C4-2B (cell line): ENCODE measurements at regions not wholly inside any gene's neighbourhood (a gene's known extent, or its start where the extent isn't known, plus 50 kb on each side); places are given as distances from the start of the nearest gene placed in this dataset.

Source experiments
- H3K27ac ChIP-seq: fragments of 450-650 bp; 2 replicates; pipeline ENCODE4 v1.5.1; 2017
- CTCF ChIP-seq: fragments of 450-650 bp; conservative IDR thresholded peaks from 2 replicates; pipeline ENCODE4 v1.5.1; 2017; ENCODE audit warnings: mild to moderate bottlenecking
- ZFX ChIP-seq: fragments of 450-650 bp; IDR thresholded peaks from 2 replicates; pipeline ENCODE4 v1.6.1; 2017

GRCh38 chr15:50828610-50829206 is 63.2 kb upstream of the SPPL2A start:
- TF ChIP-seq ZFX (no peak), CTCF (no peak)

GRCh38 chr15:50825946-50826345 is 60.4 kb upstream of the SPPL2A start:
- TF ChIP-seq ZFX (no peak), CTCF (no peak)

More at GRCh38 chr15:50828610-50829206, 63.2 kb upstream of the SPPL2A start:
- no peak overlapping the region for H3K27ac ChIP-seq

GRCh38 chr15:50824514-50824913 is 59.0 kb upstream of the SPPL2A start:
- no peak for TF ChIP-seq CTCF
- TF ChIP-seq ZFX, result no peak
- H3K27ac ChIP-seq, result no peak overlapping the region

More at GRCh38 chr15:50825946-50826345, 60.4 kb upstream of the SPPL2A start:
- H3K27ac ChIP-seq, result no peak overlapping the region

GRCh38 chr15:50823281-50823680 is 57.8 kb upstream of the SPPL2A start:
- no peak overlapping the region for H3K27ac ChIP-seq
- TF ChIP-seq CTCF (no peak), ZFX (no peak)

GRCh38 chr15:50821476-50821875 is 56.0 kb upstream of the SPPL2A start:
- TF ChIP-seq ZFX (no peak), CTCF (no peak)
- no peak overlapping the region for H3K27ac ChIP-seq

GRCh38 chr15:50820808-50821382 is 55.4 kb upstream of the SPPL2A start:
- TF ChIP-seq CTCF (no peak), ZFX (no peak)
- H3K27ac ChIP-seq, result no peak overlapping the region

- H3K27ac ChIP-seq, result no peak overlapping the region
- TF ChIP-seq ZFX (no peak), CTCF (no peak)
Observed at GRCh38 chr15:50819344-50819743, 53.8 kb upstream of the SPPL2A start.
